ENCODE measurements at regions not wholly inside any gene's neighbourhood (a gene's known extent, or its start where the extent isn't known, plus 50 kb on each side); places are given as distances from the start of the nearest gene placed in this dataset.

DNA sequence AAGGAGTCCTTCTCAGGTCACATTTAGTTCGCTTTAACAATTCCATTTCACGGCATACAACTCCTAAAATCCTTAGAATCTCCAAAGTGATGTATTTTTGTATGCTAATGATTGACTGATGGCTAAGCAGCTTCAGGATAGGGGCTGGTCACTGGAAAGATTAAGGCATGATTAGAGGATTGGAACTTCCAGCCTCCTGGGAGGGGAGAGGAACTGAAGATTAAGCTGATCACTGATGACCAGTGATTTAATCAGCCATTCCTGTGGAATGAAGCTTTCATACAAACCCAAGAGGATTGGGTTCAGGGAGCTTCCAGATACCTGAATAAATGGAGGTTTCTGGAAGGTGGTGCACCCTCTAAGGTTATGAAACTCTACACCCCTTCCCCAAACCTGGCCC lies 123.9 kb upstream of the CDK13 start:
- no peak for TF ChIP-seq POLR2A (IDR thresholded peaks at IDR 0.05)
- TF ChIP-seq, protein P1, sequence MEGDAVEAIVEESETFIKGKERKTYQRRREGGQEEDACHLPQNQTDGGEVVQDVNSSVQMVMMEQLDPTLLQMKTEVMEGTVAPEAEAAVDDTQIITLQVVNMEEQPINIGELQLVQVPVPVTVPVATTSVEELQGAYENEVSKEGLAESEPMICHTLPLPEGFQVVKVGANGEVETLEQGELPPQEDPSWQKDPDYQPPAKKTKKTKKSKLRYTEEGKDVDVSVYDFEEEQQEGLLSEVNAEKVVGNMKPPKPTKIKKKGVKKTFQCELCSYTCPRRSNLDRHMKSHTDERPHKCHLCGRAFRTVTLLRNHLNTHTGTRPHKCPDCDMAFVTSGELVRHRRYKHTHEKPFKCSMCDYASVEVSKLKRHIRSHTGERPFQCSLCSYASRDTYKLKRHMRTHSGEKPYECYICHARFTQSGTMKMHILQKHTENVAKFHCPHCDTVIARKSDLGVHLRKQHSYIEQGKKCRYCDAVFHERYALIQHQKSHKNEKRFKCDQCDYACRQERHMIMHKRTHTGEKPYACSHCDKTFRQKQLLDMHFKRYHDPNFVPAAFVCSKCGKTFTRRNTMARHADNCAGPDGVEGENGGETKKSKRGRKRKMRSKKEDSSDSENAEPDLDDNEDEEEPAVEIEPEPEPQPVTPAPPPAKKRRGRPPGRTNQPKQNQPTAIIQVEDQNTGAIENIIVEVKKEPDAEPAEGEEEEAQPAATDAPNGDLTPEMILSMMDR (IDR thresholded peaks at IDR 0.05) = no peak
